ENCODE measurements at regions not wholly inside any gene's neighbourhood (a gene's known extent, or its start where the extent isn't known, plus 50 kb on each side); places are given as distances from the start of the nearest gene placed in this dataset.

DNA sequence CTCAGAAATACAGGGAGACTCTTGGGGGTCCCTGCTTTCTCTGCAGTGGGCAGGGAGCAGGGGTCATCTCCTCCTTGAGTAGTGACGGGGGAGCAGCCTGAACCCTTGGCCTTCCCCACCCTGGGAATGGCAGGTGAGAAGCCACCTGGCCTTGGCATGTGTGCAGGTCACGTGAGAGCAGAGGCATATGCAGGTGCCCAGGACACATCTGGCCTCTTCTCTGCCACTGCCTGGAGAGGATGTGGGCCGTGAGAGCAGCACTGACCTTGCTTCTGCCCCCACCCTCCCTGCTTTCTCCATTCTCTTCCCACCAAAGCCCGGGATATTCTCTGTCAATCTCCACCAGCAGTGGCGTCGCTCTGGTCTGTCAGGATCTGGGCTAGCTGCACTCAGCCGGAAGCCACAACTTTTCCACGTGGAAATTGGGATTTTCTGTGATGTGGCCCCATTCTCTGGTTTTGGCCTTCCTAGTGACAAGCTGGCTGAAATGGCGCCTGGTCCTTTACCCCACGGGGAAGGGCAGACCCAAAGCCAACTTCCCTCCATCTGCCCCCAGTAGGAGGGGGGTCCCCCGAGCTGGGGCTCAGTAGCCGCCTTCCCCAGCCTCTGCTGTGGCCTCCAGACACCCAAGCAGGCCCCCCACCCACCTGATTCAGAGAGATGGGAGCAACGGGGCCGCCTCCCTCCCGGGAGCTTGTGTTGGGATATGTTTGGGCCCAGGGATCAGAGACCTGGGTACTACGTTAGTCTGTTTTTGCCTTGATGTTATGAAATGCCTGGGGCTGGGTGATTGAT lies 70.4 kb upstream of the FCN1 start:
- H3K36me3 ChIP-seq (ENCODE audit: control insufficient read depth, insufficient read depth, low read length, severe bottlenecking), result no peaks in the 10 kb centered on the region
- DNase-seq (ENCODE audit: low read depth), result no peak
- peaks cover 1% of the 10 kb centered on the region for H3K27me3 ChIP-seq (replicated peaks; ENCODE audit: control insufficient read depth, insufficient read depth, low read length)
- H3K4me1 ChIP-seq (ENCODE audit: control insufficient read depth, insufficient read depth, low read length), result peaks cover 5% of the 10 kb centered on the region
- peaks cover 9% of the 10 kb centered on the region for H3K9me3 ChIP-seq (ENCODE audit: control insufficient read depth, low read length)
- H3K4me3 ChIP-seq (ENCODE audit: low read length), result no peak overlapping the region
- H3K9ac ChIP-seq (ENCODE audit: low read length), result no peak overlapping the region

DNA sequence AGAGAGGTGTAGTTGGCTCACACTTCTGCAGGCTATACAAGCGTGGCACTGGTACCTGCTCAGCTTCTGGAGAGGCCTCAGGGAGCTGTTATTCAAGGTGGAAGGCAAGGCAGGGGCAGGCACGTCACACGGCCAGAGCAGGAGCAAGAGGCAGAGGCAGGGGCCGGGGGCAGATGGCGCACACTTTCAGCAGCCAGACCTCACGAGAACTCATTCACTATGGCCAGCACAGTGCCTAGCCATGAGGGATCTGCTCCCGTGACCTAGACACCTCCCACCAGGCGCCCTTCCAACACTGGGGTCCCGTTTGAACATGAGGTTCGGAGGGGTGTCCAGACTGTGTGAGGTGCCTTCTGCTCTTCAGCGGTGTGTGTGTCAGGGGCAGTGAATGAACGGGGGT lies 71.0 kb upstream of the FCN1 start:
- peaks cover 9% of the 10 kb centered on the region for H3K9me3 ChIP-seq (ENCODE audit: control insufficient read depth, low read length)
- H3K36me3 ChIP-seq (ENCODE audit: control insufficient read depth, insufficient read depth, low read length, severe bottlenecking), result no peaks in the 10 kb centered on the region
- no peaks in the 10 kb centered on the region for H3K27me3 ChIP-seq (replicated peaks; ENCODE audit: control insufficient read depth, insufficient read depth, low read length)
- H3K9ac ChIP-seq (ENCODE audit: low read length), result no peak overlapping the region
- DNase-seq (ENCODE audit: low read depth), result no peak
- no peak overlapping the region for H3K4me3 ChIP-seq (ENCODE audit: low read length)
- peaks cover 7% of the 10 kb centered on the region for H3K4me1 ChIP-seq (ENCODE audit: control insufficient read depth, insufficient read depth, low read length)

GRCh38 chr9:134989206-134990065 lies 71.7 kb upstream of the FCN1 start:
- DNase-seq (ENCODE audit: low read depth), result no peak
- H3K4me3 ChIP-seq (ENCODE audit: low read length), result no peak overlapping the region
- H3K36me3 ChIP-seq (ENCODE audit: control insufficient read depth, insufficient read depth, low read length, severe bottlenecking), result no peaks in the 10 kb centered on the region
- H3K9me3 ChIP-seq (ENCODE audit: control insufficient read depth, low read length), result peaks cover 9% of the 10 kb centered on the region
- H3K4me1 ChIP-seq (ENCODE audit: control insufficient read depth, insufficient read depth, low read length), result peaks cover 7% of the 10 kb centered on the region
- H3K9ac ChIP-seq (ENCODE audit: low read length), result no peak overlapping the region
- H3K27me3 ChIP-seq (replicated peaks; ENCODE audit: control insufficient read depth, insufficient read depth, low read length), result no peaks in the 10 kb centered on the region

DNA sequence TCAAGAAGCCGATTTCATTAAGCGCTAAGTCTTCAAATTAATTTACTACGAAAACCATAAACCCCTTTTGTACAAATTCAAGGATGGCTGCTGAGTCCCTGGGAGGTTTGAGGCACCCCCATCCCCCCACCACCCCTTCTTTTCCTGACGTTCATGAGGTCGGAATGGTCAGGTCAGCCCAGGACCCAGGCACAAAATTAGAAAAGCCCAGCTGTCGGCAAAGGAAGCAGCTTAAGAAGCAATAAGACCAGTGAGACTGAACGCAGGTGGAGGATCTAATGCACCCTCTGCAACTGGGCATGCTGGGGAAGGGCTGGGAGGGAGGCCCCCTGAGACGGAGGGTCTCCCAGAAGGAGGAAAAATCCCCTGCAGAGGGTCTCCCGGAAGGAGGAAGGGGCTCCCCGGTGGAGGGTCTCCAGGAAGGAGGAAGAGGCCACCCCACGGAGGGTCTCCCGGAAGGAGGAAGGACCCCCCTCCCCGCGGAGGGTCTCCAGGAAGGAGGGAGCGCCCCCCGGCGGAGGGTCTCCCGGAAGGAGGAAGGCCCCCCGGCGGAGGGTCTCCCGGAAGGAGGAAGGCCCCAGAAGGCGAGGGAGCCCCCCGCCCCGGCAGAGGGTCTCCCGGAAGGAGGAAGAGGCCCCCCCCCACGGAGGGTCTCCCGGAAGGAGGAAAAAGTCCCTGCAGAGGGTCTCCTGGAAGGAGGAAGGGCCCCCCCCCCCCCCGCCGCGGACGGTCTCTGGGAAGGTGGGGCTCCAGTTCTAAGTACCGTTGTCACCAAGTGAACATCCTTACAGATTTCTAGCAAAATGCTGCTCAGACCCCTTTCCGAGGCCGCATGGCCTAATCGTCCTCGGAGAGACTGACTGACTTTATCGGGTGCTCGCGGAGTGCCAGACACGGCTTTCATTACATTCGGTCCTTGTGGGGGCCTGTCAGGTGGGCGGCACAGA lies 74.4 kb upstream of the FCN1 start:
- H3K4me1 ChIP-seq (ENCODE audit: control insufficient read depth, insufficient read depth, low read length), result peaks cover 7% of the 10 kb centered on the region
- H3K9ac ChIP-seq (ENCODE audit: low read length), result no peak overlapping the region
- peak overlapping the region; percentile 20 for H3K4me3 ChIP-seq (ENCODE audit: low read length)
- no peaks in the 10 kb centered on the region for H3K36me3 ChIP-seq (ENCODE audit: control insufficient read depth, insufficient read depth, low read length, severe bottlenecking)
- H3K27me3 ChIP-seq (replicated peaks; ENCODE audit: control insufficient read depth, insufficient read depth, low read length), result peaks cover 12% of the 10 kb centered on the region
- no peak for DNase-seq (ENCODE audit: low read depth)
- peaks cover 6% of the 10 kb centered on the region for H3K9me3 ChIP-seq (ENCODE audit: control insufficient read depth, low read length)

DNA sequence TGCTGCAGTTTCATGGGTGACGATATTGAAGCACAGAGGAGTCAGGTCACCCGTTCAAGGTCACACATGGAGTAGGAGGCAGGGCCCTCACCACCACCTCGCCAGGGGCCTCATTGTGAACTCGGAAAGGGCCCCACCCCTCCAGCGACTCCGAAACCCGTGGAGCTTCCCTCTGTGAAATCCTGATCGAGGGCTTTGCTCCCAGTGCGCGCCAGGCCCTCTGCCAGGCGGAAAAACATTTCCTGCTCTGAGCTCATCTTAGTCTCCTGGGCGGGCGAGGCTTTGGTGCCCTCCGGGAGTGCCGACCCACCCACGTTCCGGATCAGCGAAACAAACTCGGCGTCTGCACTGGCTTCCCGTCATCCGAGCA lies 75.0 kb upstream of the FCN1 start:
- DNase-seq (ENCODE audit: low read depth), result peak; percentile 13
- Histone ChIP-seq H3K27me3 (replicated peaks; ENCODE audit: control insufficient read depth, insufficient read depth, low read length) (peaks cover 12% of the 10 kb centered on the region), H3K36me3 (ENCODE audit: control insufficient read depth, insufficient read depth, low read length, severe bottlenecking) (no peaks in the 10 kb centered on the region), H3K4me3 (ENCODE audit: low read length) (peak overlapping the region; percentile 20), H3K4me1 (ENCODE audit: control insufficient read depth, insufficient read depth, low read length) (peaks cover 7% of the 10 kb centered on the region), H3K9ac (ENCODE audit: low read length) (no peak overlapping the region), H3K9me3 (ENCODE audit: control insufficient read depth, low read length) (peaks cover 3% of the 10 kb centered on the region)

DNA sequence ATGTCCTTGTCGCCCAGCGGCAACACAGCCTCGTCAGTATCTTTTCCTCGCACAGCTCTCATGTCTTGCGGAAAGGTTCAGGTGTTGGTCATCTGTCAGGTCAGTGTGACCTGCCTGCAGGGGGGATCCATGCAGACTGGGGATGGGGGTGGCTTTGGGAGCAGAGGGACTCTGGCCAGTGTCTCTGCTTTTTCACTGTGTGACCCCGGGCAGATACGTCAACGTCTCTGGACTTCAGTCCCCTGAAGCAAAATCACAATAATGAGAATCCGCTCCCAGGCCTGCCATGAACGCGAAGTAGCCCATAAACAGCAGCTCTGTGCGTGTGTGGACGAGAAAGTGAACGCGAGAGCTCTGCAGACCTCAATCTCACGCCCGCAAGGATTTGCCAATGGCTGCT lies 75.7 kb upstream of the FCN1 start:
- no peak overlapping the region for H3K4me3 ChIP-seq (ENCODE audit: low read length)
- no peaks in the 10 kb centered on the region for H3K36me3 ChIP-seq (ENCODE audit: control insufficient read depth, insufficient read depth, low read length, severe bottlenecking)
- H3K9me3 ChIP-seq (ENCODE audit: control insufficient read depth, low read length), result peaks cover 10% of the 10 kb centered on the region
- H3K9ac ChIP-seq (ENCODE audit: low read length), result no peak overlapping the region
- H3K4me1 ChIP-seq (ENCODE audit: control insufficient read depth, insufficient read depth, low read length), result peaks cover 7% of the 10 kb centered on the region
- no peak for DNase-seq (ENCODE audit: low read depth)
- H3K27me3 ChIP-seq (replicated peaks; ENCODE audit: control insufficient read depth, insufficient read depth, low read length), result peaks cover 12% of the 10 kb centered on the region

DNA sequence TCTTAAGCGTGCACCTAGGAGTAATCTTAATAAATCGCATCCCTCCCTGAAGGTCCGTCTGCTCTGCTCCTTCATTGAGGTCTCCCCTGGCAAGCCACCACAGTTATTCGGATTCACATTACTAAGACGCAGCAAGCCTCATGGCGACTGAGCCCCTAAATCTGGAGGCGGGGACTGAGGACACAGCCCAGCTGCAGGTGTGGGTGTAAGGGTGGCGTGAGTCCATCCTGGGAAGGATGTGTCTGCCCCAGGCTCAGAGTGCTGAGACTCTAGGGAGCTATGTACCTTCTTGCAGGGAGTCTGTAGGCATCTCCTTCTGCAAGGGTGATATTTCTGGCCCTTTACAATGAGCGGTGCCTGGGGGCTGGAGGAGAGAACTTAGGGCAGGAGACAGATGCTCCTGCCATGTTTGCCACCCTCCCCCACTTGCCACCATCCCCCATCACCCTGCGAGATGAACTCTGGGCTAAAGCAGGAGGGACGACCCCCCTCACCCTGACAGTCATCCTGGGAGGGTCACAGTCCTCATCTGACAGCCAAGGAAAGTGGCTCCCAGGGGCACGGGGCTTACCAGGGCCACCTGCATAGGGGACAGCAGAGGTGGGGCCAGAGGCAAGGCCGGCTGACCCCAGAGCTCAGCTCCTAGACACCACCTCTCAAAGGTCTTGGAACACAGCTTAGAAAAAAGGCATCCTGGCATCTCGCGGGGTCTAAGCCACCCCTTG lies 76.4 kb upstream of the FCN1 start:
- Histone ChIP-seq H3K27me3 (replicated peaks; ENCODE audit: control insufficient read depth, insufficient read depth, low read length) (peaks cover 12% of the 10 kb centered on the region), H3K9me3 (ENCODE audit: control insufficient read depth, low read length) (peaks cover 18% of the 10 kb centered on the region), H3K4me3 (ENCODE audit: low read length) (no peak overlapping the region), H3K4me1 (ENCODE audit: control insufficient read depth, insufficient read depth, low read length) (peaks cover 7% of the 10 kb centered on the region), H3K36me3 (ENCODE audit: control insufficient read depth, insufficient read depth, low read length, severe bottlenecking) (no peaks in the 10 kb centered on the region), H3K9ac (ENCODE audit: low read length) (no peak overlapping the region)
- no peak for DNase-seq (ENCODE audit: low read depth)

GRCh38 chr9:134994926-134995791 lies 77.4 kb upstream of the FCN1 start:
- Histone ChIP-seq H3K9ac (ENCODE audit: low read length) (no peak overlapping the region), H3K27me3 (replicated peaks; ENCODE audit: control insufficient read depth, insufficient read depth, low read length) (peaks cover 12% of the 10 kb centered on the region), H3K9me3 (ENCODE audit: control insufficient read depth, low read length) (peaks cover 24% of the 10 kb centered on the region), H3K4me3 (ENCODE audit: low read length) (no peak overlapping the region), H3K36me3 (ENCODE audit: control insufficient read depth, insufficient read depth, low read length, severe bottlenecking) (no peaks in the 10 kb centered on the region), H3K4me1 (ENCODE audit: control insufficient read depth, insufficient read depth, low read length) (peaks cover 7% of the 10 kb centered on the region)
- no peak for DNase-seq (ENCODE audit: low read depth)

DNA sequence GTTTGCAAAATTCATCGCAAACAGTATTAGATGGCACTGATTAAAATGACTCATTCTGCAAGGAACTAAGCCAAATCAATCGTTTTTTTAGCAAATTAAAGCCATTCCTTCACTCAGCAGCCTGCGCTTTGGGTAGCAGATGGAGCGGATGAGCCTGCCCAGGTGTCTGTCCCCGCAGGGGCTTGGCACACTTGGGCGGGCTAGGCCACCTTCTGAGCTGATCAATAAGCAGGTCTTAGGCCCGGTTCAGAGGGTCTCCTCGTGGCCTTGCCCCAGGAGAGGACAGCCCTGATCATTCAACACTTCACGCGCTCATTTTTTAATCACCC lies 78.0 kb upstream of the FCN1 start:
- H3K9me3 ChIP-seq (ENCODE audit: control insufficient read depth, low read length), result peaks cover 30% of the 10 kb centered on the region
- no peak for DNase-seq (ENCODE audit: low read depth)
- peaks cover 7% of the 10 kb centered on the region for H3K4me1 ChIP-seq (ENCODE audit: control insufficient read depth, insufficient read depth, low read length)
- peaks cover 12% of the 10 kb centered on the region for H3K27me3 ChIP-seq (replicated peaks; ENCODE audit: control insufficient read depth, insufficient read depth, low read length)
- H3K36me3 ChIP-seq (ENCODE audit: control insufficient read depth, insufficient read depth, low read length, severe bottlenecking), result no peaks in the 10 kb centered on the region
- no peak overlapping the region for H3K4me3 ChIP-seq (ENCODE audit: low read length)
- H3K9ac ChIP-seq (ENCODE audit: low read length), result no peak overlapping the region

Measured in adipocyte (in vitro differentiated cells).